Gastroesophageal sphincter (tissue), 4 donors: ENCODE measurements at regions not wholly inside any gene's neighbourhood (a gene's known extent, or its start where the extent isn't known, plus 50 kb on each side); places are given as distances from the start of the nearest gene placed in this dataset.

ENCODE experiments used
- ATAC-seq: fragments of 150-250 bp; one replicate; pipeline ENCODE4 v1.9.1; 2016; ENCODE audit warnings: mild to moderate bottlenecking, moderate library complexity
- H3K27ac ChIP-seq, 4 donors: fragments of 200-600 bp; sonication (generic) in 3 of 4; 1 replicate in 3 of 4; 2 replicates in 1 of 4; pipeline ENCODE4 v1.5.1; 2016 to 2019
- H3K27me3 ChIP-seq: fragments of 200-600 bp; sonication (generic); one replicate; pipeline ENCODE4 v1.5.1; 2019
- H3K36me3 ChIP-seq, 2 donors: fragments of 200-600 bp; sonication (generic); one replicate each; pipeline ENCODE4 v1.5.1; 2019; ENCODE audit warnings: control low read depth in 1 of 2
- H3K4me1 ChIP-seq, 3 donors: fragments of 200-600 bp; sonication (generic); 1 replicate in 2 of 3; 2 replicates in 1 of 3; pipeline ENCODE4 v1.5.1; 2016 to 2019; ENCODE audit warnings: control low read depth in 2 of 3
- H3K4me3 ChIP-seq, 2 donors: fragments of 200-600 bp; sonication (generic); one replicate each; pipeline ENCODE4 v1.5.1; 2019; ENCODE audit warnings: mild to moderate bottlenecking in 1 of 2, moderate library complexity in 1 of 2
- H3K9me3 ChIP-seq, 3 donors: fragments of 200-600 bp; sonication (generic); one replicate each; pipeline ENCODE4 v1.5.1; 2017 to 2019; ENCODE audit warnings: control low read depth in 2 of 3
- EP300 ChIP-seq: sonication (generic); formaldehyde crosslinking; IDR thresholded peaks from one replicate; pipeline ENCODE4 v1.6.1; 2017; ENCODE audit warnings: antibody characterized with exemption, mild to moderate bottlenecking
- POLR2A ChIP-seq, 2 donors: fragments of 450-650 bp; IDR thresholded peaks; one replicate each; pipeline ENCODE4 v1.6.1; 2017; ENCODE audit warnings: antibody characterized with exemption in 2 of 2, mild to moderate bottlenecking in 2 of 2, moderate library complexity in 1 of 2
- POLR2AphosphoS5 ChIP-seq: sonication (generic); formaldehyde crosslinking; IDR thresholded peaks from one replicate; pipeline ENCODE4 v1.6.1; 2017; ENCODE audit warnings: antibody characterized with exemption
- WGBS, 2 donors: methylation state at CpG; one replicate each; pipeline ENCODE4 v1.1.5; 2018; ENCODE audit warnings: low coverage in 1 of 2; 5-methylcytosine and 5-hydroxymethylcytosine counted together
- TF ChIP-seq, protein P1 (sequence below), 4 experiments: fragments of 200-600 bp in 2 of 4; fragments of 450-650 bp in 2 of 4; sonication (generic) in 1 of 4; IDR thresholded peaks; one replicate each; pipeline ENCODE4 v1.5.1; 2017 to 2019; ENCODE audit warnings: antibody characterized with exemption in 4 of 4, mild to moderate bottlenecking in 2 of 4, moderate library complexity in 2 of 4

DNA sequence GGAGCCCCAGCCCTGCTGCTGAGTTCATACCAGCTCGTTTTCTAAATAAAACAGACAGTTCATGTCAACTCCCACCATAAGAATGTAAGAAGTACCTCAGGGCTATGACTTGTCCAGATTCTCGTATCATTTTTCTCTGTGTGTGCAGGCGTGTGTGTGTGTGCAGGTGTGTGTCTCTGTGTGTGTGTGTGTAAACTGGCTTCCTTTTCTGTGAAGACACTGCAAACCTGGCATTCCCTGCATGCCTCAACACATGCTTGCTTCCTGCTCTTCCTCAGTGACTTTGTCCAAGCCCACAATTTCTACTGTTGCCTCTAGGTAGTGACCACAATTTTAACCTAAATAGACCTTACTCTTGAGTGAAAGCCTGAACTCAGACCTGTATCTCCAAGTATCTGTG lies 879.0 kb downstream of the SLC4A3 start:
- TF ChIP-seq, protein P1, sequence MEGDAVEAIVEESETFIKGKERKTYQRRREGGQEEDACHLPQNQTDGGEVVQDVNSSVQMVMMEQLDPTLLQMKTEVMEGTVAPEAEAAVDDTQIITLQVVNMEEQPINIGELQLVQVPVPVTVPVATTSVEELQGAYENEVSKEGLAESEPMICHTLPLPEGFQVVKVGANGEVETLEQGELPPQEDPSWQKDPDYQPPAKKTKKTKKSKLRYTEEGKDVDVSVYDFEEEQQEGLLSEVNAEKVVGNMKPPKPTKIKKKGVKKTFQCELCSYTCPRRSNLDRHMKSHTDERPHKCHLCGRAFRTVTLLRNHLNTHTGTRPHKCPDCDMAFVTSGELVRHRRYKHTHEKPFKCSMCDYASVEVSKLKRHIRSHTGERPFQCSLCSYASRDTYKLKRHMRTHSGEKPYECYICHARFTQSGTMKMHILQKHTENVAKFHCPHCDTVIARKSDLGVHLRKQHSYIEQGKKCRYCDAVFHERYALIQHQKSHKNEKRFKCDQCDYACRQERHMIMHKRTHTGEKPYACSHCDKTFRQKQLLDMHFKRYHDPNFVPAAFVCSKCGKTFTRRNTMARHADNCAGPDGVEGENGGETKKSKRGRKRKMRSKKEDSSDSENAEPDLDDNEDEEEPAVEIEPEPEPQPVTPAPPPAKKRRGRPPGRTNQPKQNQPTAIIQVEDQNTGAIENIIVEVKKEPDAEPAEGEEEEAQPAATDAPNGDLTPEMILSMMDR (IDR thresholded peaks at IDR 0.05): no peak
- TF ChIP-seq POLR2AphosphoS5 (no peak), EP300 (no peak), POLR2A (IDR thresholded peaks at IDR 0.05) (no peak)
- H3K9me3 ChIP-seq: peaks cover 0 to 2% (median 0%) of the 10 kb centered on the region in 3 donors
- no peak overlapping the region for H3K4me3 ChIP-seq
- peaks cover 0 to 13% (median 0%) of the 10 kb centered on the region in 3 donors for H3K4me1 ChIP-seq
- no peak overlapping the region for H3K27ac ChIP-seq
- no peaks in the 10 kb centered on the region for H3K36me3 ChIP-seq
- 56 to 69% methylated on average over 3 of the region's 3 CpGs for WGBS, 2 donors
- no peak for ATAC-seq
- no peaks in the 10 kb centered on the region for H3K27me3 ChIP-seq

DNA sequence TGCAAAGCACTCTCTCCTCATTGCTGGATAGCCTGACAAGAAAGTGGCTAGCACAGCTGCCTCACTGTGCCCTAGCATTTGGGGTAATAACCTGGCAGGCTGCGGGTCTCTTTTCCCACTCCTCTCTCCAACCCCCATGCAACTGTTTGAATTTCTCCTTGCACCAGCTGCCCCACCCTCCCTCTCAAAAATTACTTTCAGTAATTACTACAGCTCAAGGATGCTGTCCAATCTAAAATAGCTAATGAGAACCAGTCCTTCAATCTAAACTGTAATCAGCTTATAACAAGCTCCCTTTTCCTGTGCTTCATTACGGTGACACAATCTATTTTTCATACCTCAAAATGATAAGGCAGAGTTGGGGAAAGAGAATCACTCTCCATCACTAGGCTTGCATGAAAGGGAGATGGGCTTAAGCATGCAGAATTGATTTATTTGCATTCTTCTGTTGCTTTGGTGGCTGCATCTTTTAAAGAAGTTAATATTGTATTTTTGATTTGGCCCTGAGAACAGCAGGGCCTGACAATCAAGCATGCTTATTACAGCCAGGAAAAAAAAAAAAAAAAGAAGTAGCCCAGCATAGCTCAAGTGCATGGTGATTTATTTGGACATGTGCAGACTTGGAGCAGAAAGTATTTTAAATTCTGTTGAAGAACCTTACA lies 881.8 kb downstream of the SLC4A3 start:
- no peaks in the 10 kb centered on the region for H3K36me3 ChIP-seq
- peaks cover 0 to 13% (median 0%) of the 10 kb centered on the region in 3 donors for H3K4me1 ChIP-seq
- H3K4me3 ChIP-seq: no peak overlapping the region
- no peaks in the 10 kb centered on the region for H3K27me3 ChIP-seq
- TF ChIP-seq, protein P1 (IDR thresholded peaks at IDR 0.05): no peak
- TF ChIP-seq POLR2AphosphoS5 (no peak), POLR2A (IDR thresholded peaks at IDR 0.05) (no peak), EP300 (no peak)
- WGBS, 2 donors: 76 to 80% methylated on average over 1 to 2 of the region's 2 CpGs
- ATAC-seq: no peak
- no peaks in the 10 kb centered on the region for H3K9me3 ChIP-seq
- no peak overlapping the region for H3K27ac ChIP-seq

DNA sequence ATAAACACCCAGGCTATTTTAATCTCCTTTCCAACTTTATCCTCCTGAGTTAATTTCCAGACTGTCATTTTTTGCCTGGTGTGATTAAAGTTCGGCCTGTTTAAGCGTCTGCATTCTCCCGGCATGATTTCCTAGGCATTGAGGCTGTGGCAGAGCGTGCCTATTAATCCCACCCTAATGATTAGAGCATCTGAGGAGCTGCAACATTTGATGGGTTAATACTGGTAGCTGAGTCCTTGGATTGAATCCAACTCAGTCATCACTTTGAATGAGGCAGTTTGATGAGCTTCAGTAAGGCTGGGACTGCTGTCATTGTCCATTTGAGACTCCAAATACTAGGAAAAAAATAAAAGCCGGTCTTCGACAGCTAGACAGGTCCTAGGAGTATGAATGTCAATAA lies 882.5 kb downstream of the SLC4A3 start:
- peaks cover 0 to 13% (median 0%) of the 10 kb centered on the region in 3 donors for H3K4me1 ChIP-seq
- H3K4me3 ChIP-seq: no peak overlapping the region
- TF ChIP-seq POLR2AphosphoS5 (no peak), POLR2A (IDR thresholded peaks at IDR 0.05) (no peak), EP300 (no peak)
- TF ChIP-seq, protein P1 (IDR thresholded peaks at IDR 0.05): no peak
- WGBS, 2 donors: 44 to 63% methylated on average over 5 to 6 of the region's 6 CpGs
- no peaks in the 10 kb centered on the region for H3K9me3 ChIP-seq
- ATAC-seq: no peak
- no peak overlapping the region for H3K27ac ChIP-seq
- H3K27me3 ChIP-seq: no peaks in the 10 kb centered on the region
- H3K36me3 ChIP-seq: no peaks in the 10 kb centered on the region

DNA sequence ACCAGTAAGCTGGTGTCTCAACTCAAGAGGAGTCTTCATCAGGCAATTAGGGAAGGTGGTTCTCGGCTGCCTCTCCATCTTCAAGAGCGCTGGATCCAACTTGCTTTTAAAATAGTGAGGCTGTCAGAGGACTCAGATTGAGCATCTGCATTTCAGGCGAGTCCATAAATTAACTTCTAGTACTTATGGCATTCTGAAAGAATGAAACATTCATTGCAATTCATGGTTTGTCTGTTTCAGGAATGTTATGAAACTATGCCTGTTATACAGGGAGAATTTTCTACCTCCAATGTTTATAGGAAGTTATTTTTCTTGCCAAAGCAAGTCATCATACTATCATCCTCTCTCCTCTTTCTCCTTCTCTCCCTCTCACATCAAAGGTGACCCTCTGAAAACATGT lies 883.2 kb downstream of the SLC4A3 start:
- Histone ChIP-seq H3K27ac (no peak overlapping the region), H3K27me3 (no peaks in the 10 kb centered on the region), H3K9me3 (no peaks in the 10 kb centered on the region), H3K36me3 (no peaks in the 10 kb centered on the region), H3K4me1 (peaks cover 0 to 13% (median 0%) of the 10 kb centered on the region in 3 donors), H3K4me3 (no peak overlapping the region)
- 88% methylated on average over 3 of the region's 3 CpGs for WGBS, 2 donors
- TF ChIP-seq, protein P1 (IDR thresholded peaks at IDR 0.05): no peak
- TF ChIP-seq POLR2AphosphoS5 (no peak), EP300 (no peak), POLR2A (IDR thresholded peaks at IDR 0.05) (no peak)
- no peak for ATAC-seq

DNA sequence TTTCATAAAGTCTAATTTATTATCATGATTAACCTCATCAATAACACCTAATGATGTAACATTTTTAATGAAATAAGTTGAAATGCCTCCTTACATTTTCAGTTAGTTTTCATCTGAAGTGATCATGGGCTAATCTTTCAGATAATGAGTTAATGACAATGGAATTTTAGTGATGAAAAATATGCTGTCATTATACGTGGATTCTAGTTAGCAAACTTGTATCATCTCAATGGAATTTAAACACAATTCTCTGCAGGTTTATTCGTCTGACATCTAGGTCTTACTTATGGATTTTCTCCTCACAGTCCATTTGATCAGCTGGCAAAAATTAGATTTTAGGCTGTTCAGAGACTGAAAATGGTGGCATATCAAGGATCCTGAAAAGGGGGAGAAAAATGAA lies 885.0 kb downstream of the SLC4A3 start:
- 3 to 39% methylated on average over 2 of the region's 2 CpGs for WGBS, 2 donors
- ATAC-seq: no peak

More for the DNA sequence above, 885.0 kb downstream of the SLC4A3 start:
- Histone ChIP-seq H3K9me3 (no peaks in the 10 kb centered on the region), H3K4me3 (no peak overlapping the region), H3K27ac (no peak overlapping the region), H3K4me1 (peaks cover 0 to 13% (median 0%) of the 10 kb centered on the region in 3 donors), H3K36me3 (no peaks in the 10 kb centered on the region), H3K27me3 (no peaks in the 10 kb centered on the region)
- TF ChIP-seq POLR2A (IDR thresholded peaks at IDR 0.05): no peak
- no peak for TF ChIP-seq EP300
- TF ChIP-seq, protein P1 (IDR thresholded peaks at IDR 0.05): no peak
- TF ChIP-seq POLR2AphosphoS5: no peak
